ENCODE measurements at regions not wholly inside any gene's neighbourhood (a gene's known extent, or its start where the extent isn't known, plus 50 kb on each side); places are given as distances from the start of the nearest gene placed in this dataset.
"Not testable (repeated sequence)": the region's sequence is repeated elsewhere in the genome, so short reads cannot be mapped to it uniquely, and the experiment has no call there.

GRCh38 chr2:142562900-142563299 lies 314.6 kb upstream of the KYNU start:
- no peak for DNase-seq

- no peak for DNase-seq
These were observed 315.8 kb upstream of the KYNU start for GRCh38 chr2:142561656-142562055.

- DNase-seq: no peak
These were observed 320.1 kb upstream of the KYNU start for GRCh38 chr2:142557391-142557790.

- DNase-seq: not testable (repeated sequence)
These were observed 331.5 kb upstream of the KYNU start for GRCh38 chr2:142545999-142546398.

- no peak for DNase-seq
These were observed 332.4 kb upstream of the KYNU start for GRCh38 chr2:142545036-142545435.

- no peak for DNase-seq
These were observed 333.3 kb upstream of the KYNU start for GRCh38 chr2:142544173-142544572.

GRCh38 chr2:142542431-142542910 lies 335.0 kb upstream of the KYNU start:
- DNase-seq: no peak

- no peak for DNase-seq
These were observed 340.5 kb upstream of the KYNU start for GRCh38 chr2:142536966-142537365.

GRCh38 chr2:142536492-142536891 lies 341.0 kb upstream of the KYNU start:
- no peak for DNase-seq

- no peak for DNase-seq
These were observed 342.2 kb upstream of the KYNU start for GRCh38 chr2:142535311-142535710.

GRCh38 chr2:142533177-142533576 lies 344.3 kb upstream of the KYNU start:
- no peak for DNase-seq

- no peak for DNase-seq
These were observed 346.1 kb upstream of the KYNU start for GRCh38 chr2:142531377-142531776.

- no peak for DNase-seq
These were observed 351.7 kb upstream of the KYNU start for GRCh38 chr2:142525720-142526119.

- no peak for DNase-seq
These were observed 356.0 kb upstream of the KYNU start for GRCh38 chr2:142521492-142521891.

- DNase-seq: no peak
These were observed 362.0 kb upstream of the KYNU start for GRCh38 chr2:142515493-142515892.

- DNase-seq: no peak
These were observed 368.1 kb upstream of the KYNU start for GRCh38 chr2:142509401-142509800.

- no peak for DNase-seq
These were observed 372.7 kb upstream of the KYNU start for GRCh38 chr2:142504754-142505153.

GRCh38 chr2:142502402-142502801 lies 371.6 kb upstream of the LRP1B start:
- DNase-seq: no peak

- no peak for DNase-seq
These were observed 364.3 kb upstream of the LRP1B start for GRCh38 chr2:142495141-142495540.

- not testable (repeated sequence) for DNase-seq
These were observed 358.8 kb upstream of the LRP1B start for GRCh38 chr2:142489631-142490030.

- no peak for DNase-seq
These were observed 353.3 kb upstream of the LRP1B start for GRCh38 chr2:142484111-142484510.

- DNase-seq: no peak
These were observed 352.8 kb upstream of the LRP1B start for GRCh38 chr2:142483653-142484052.

- DNase-seq: no peak
These were observed 347.4 kb upstream of the LRP1B start for GRCh38 chr2:142478206-142478605.

- no peak for DNase-seq
These were observed 341.6 kb upstream of the LRP1B start for GRCh38 chr2:142472382-142472781.

GRCh38 chr2:142467321-142467720 lies 336.5 kb upstream of the LRP1B start:
- no peak for DNase-seq

GRCh38 chr2:142463047-142463446 lies 332.2 kb upstream of the LRP1B start:
- no peak for DNase-seq

All from RPMI8226 (cell line).